D341Med (cell line): ENCODE measurements at regions not wholly inside any gene's neighbourhood (a gene's known extent, or its start where the extent isn't known, plus 50 kb on each side); places are given as distances from the start of the nearest gene placed in this dataset.
"Not testable (repeated sequence)": the region's sequence is repeated elsewhere in the genome, so short reads cannot be mapped to it uniquely, and the experiment has no call there.

Experiments used
- DNase-seq: peaks from one replicate; pipeline ENCODE4 v3.0.0; 2012; ENCODE audit warnings: low spot score

GRCh38 chr7:142534726-142535122 lies 214.5 kb upstream of the PRSS1 start:
- DNase-seq, result no peak

GRCh38 chr7:142533920-142534319 lies 215.4 kb upstream of the PRSS1 start:
- no peak for DNase-seq

GRCh38 chr7:142529591-142529990 lies 219.7 kb upstream of the PRSS1 start:
- DNase-seq, result no peak

- no peak for DNase-seq
These were observed 220.5 kb upstream of the PRSS1 start for GRCh38 chr7:142528608-142529408.

- DNase-seq, result no peak
These were observed 225.3 kb upstream of the PRSS1 start for GRCh38 chr7:142523821-142524460.

- no peak for DNase-seq
These were observed 226.5 kb upstream of the PRSS1 start for GRCh38 chr7:142522735-142523134.

GRCh38 chr7:142520885-142521284 lies 228.4 kb upstream of the PRSS1 start:
- not testable (repeated sequence) for DNase-seq

GRCh38 chr7:142520455-142520854 lies 228.8 kb upstream of the PRSS1 start:
- DNase-seq, result not testable (repeated sequence)

GRCh38 chr7:142519079-142520078 lies 229.9 kb upstream of the PRSS1 start:
- no peak for DNase-seq

GRCh38 chr7:142516038-142516501 lies 233.2 kb upstream of the PRSS1 start:
- DNase-seq, result peak; percentile 74

GRCh38 chr7:142514716-142515115 lies 234.6 kb upstream of the PRSS1 start:
- DNase-seq, result not testable (repeated sequence)

GRCh38 chr7:142513178-142513955 lies 235.9 kb upstream of the PRSS1 start:
- DNase-seq, result no peak

- DNase-seq, result no peak
These were observed 237.5 kb upstream of the PRSS1 start for GRCh38 chr7:142511801-142512200.

GRCh38 chr7:142511374-142511773 lies 237.9 kb upstream of the PRSS1 start:
- DNase-seq, result no peak

GRCh38 chr7:142509235-142509634 lies 240.0 kb upstream of the PRSS1 start:
- not testable (repeated sequence) for DNase-seq

- no peak for DNase-seq
These were observed 241.0 kb upstream of the PRSS1 start for GRCh38 chr7:142508251-142508650.

GRCh38 chr7:142507799-142508198 lies 241.5 kb upstream of the PRSS1 start:
- DNase-seq, result no peak

GRCh38 chr7:142507066-142507465 lies 242.2 kb upstream of the PRSS1 start:
- DNase-seq, result not testable (repeated sequence)

GRCh38 chr7:142506601-142507000 lies 242.7 kb upstream of the PRSS1 start:
- no peak for DNase-seq

GRCh38 chr7:142503949-142504348 lies 245.3 kb upstream of the PRSS1 start:
- not testable (repeated sequence) for DNase-seq

GRCh38 chr7:142503036-142503435 lies 245.2 kb upstream of the PRSS58 start:
- DNase-seq, result no peak
